HL-60 (cell line): ENCODE measurements at regions not wholly inside any gene's neighbourhood (a gene's known extent, or its start where the extent isn't known, plus 50 kb on each side); places are given as distances from the start of the nearest gene placed in this dataset.

ENCODE experiments used
- DNase-seq, 2 experiments: peaks; one replicate each; pipeline ENCODE4 v3.0.0-alpha.2; 2010 to 2020; ENCODE audit warnings: low read depth in 1 of 2, low spot score in 1 of 2
- H3K27ac ChIP-seq: fragments of 250-450 bp; sonication (Bioruptor Pico); replicated peaks from 2 replicates; pipeline ENCODE4 v1.5.1; 2020; ENCODE audit warnings: mild to moderate bottlenecking, moderate library complexity
- H3K27me3 ChIP-seq: fragments of 250-450 bp; sonication (Bioruptor Pico); 2 replicates; pipeline ENCODE4 v1.5.1; 2021; ENCODE audit warnings: mild to moderate bottlenecking, moderate library complexity; ENCODE audit not compliant: insufficient read depth, poor library complexity, severe bottlenecking
- H3K4me3 ChIP-seq: replicated peaks from 2 replicates; pipeline ENCODE4 v1.5.1; 2011; ENCODE audit warnings: mild to moderate bottlenecking, control low read depth, low read length; ENCODE audit not compliant: insufficient read depth
- GABPA ChIP-seq: IDR thresholded peaks from 2 replicates; pipeline ENCODE4 v1.6.1; 2012; ENCODE audit warnings: low read depth
- POLR2AphosphoS5 ChIP-seq: IDR thresholded peaks from 2 replicates; pipeline ENCODE4 v1.6.1; 2012; ENCODE audit warnings: low read depth
- SPI1 ChIP-seq: IDR thresholded peaks from 2 replicates; pipeline ENCODE4 v1.6.1; 2012; ENCODE audit warnings: low read depth, mild to moderate bottlenecking, borderline replicate concordance
- TF ChIP-seq, protein P1 (sequence below): IDR thresholded peaks from 2 replicates; pipeline ENCODE4 v1.6.1; 2012; ENCODE audit warnings: low read depth; ENCODE audit not compliant: insufficient replicate concordance
- TF ChIP-seq, protein P2 (sequence below): IDR thresholded peaks from one replicate; pipeline ENCODE4 v1.5.1; 2011; ENCODE audit warnings: low read length, control low read depth, inconsistent platforms; ENCODE audit not compliant: insufficient read depth

DNA sequence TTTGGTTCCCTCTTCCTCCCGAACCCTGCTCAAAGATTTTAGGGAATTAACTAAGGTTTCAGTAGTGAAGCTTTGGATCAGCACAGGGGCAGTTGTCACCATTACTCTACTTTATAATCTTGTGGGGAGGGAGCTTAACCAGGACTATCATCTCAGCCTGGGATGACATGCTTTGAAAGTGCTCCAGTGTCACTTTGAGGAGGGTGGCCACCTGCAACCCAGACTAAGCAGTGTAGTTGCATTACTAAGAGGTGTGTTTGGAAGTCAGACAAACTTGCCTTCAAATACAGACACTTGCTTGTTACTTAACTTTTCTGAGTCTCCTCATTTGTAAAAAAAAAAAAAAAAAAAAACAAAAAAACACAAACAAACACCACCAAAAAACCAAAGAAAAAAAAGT, 340.3 kb upstream of the TBL1XR1 start:
- Histone ChIP-seq H3K27ac (no peak overlapping the region), H3K27me3 (no peaks in the 10 kb centered on the region), H3K4me3 (no peak overlapping the region)
- TF ChIP-seq POLR2AphosphoS5 (no peak), SPI1 (no peak), GABPA (no peak)
- TF ChIP-seq, protein P1, sequence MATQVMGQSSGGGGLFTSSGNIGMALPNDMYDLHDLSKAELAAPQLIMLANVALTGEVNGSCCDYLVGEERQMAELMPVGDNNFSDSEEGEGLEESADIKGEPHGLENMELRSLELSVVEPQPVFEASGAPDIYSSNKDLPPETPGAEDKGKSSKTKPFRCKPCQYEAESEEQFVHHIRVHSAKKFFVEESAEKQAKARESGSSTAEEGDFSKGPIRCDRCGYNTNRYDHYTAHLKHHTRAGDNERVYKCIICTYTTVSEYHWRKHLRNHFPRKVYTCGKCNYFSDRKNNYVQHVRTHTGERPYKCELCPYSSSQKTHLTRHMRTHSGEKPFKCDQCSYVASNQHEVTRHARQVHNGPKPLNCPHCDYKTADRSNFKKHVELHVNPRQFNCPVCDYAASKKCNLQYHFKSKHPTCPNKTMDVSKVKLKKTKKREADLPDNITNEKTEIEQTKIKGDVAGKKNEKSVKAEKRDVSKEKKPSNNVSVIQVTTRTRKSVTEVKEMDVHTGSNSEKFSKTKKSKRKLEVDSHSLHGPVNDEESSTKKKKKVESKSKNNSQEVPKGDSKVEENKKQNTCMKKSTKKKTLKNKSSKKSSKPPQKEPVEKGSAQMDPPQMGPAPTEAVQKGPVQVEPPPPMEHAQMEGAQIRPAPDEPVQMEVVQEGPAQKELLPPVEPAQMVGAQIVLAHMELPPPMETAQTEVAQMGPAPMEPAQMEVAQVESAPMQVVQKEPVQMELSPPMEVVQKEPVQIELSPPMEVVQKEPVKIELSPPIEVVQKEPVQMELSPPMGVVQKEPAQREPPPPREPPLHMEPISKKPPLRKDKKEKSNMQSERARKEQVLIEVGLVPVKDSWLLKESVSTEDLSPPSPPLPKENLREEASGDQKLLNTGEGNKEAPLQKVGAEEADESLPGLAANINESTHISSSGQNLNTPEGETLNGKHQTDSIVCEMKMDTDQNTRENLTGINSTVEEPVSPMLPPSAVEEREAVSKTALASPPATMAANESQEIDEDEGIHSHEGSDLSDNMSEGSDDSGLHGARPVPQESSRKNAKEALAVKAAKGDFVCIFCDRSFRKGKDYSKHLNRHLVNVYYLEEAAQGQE = no peak
- TF ChIP-seq, protein P2, sequence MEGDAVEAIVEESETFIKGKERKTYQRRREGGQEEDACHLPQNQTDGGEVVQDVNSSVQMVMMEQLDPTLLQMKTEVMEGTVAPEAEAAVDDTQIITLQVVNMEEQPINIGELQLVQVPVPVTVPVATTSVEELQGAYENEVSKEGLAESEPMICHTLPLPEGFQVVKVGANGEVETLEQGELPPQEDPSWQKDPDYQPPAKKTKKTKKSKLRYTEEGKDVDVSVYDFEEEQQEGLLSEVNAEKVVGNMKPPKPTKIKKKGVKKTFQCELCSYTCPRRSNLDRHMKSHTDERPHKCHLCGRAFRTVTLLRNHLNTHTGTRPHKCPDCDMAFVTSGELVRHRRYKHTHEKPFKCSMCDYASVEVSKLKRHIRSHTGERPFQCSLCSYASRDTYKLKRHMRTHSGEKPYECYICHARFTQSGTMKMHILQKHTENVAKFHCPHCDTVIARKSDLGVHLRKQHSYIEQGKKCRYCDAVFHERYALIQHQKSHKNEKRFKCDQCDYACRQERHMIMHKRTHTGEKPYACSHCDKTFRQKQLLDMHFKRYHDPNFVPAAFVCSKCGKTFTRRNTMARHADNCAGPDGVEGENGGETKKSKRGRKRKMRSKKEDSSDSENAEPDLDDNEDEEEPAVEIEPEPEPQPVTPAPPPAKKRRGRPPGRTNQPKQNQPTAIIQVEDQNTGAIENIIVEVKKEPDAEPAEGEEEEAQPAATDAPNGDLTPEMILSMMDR = no peak
- no peak for DNase-seq

DNA sequence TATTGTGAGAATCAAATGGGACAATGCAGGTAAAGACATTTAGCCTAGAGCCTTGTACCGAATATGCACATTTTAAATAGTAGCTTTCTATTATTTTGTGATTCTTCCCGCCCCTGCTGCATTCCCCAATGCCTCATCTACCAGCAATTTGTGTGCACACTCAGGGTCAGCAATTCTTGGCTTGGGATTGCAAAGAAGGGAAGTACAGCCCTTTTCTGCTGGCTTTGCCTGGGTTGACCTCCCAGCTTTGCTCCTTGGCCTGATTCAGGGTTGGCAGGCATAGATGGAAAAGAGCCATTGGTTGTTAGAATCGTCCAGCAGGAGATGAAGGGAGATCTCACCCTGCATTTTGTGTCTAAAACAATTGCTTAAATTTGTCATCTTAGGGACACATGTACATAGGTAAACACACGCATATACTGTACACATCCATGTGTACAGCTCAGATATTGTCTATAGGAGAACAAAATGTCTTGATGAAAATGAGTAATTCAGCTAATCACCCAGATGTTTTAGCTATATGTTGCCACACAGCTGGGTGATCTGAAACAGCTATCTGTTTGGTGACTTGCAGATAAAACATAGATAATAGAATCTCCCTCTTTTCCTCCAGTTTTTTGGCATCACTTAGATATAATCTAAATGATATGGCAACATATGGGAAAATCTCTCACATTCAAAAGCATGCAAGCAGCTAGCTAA, 340.9 kb upstream of the TBL1XR1 start:
- Histone ChIP-seq H3K4me3 (no peak overlapping the region), H3K27me3 (no peaks in the 10 kb centered on the region), H3K27ac (peak overlapping the region; percentile 37)
- no peak for DNase-seq
- TF ChIP-seq SPI1 (no peak), POLR2AphosphoS5 (no peak), GABPA (no peak)
- TF ChIP-seq, protein P2 = no peak
- TF ChIP-seq, protein P1 = no peak

- DNase-seq = peak in 1 of 2 experiments; percentile 25
- peak overlapping the region; percentile 37 for H3K27ac ChIP-seq
- TF ChIP-seq POLR2AphosphoS5 = no peak
- TF ChIP-seq SPI1 = peak; percentile 14; the same call in 1 of the 2 replicates
- H3K4me3 ChIP-seq = no peak overlapping the region
- no peaks in the 10 kb centered on the region for H3K27me3 ChIP-seq
Measured at GRCh38 chr3:177538750-177539730, 341.8 kb upstream of the TBL1XR1 start.

- TF ChIP-seq, protein P1 = no peak
- TF ChIP-seq SPI1 = no peak
- no peak for TF ChIP-seq POLR2AphosphoS5
- no peak for TF ChIP-seq GABPA
- TF ChIP-seq, protein P2 = no peak
- H3K4me3 ChIP-seq = no peak overlapping the region
- no peak for DNase-seq
- H3K27me3 ChIP-seq = no peaks in the 10 kb centered on the region
- H3K27ac ChIP-seq = no peak overlapping the region
Measured at GRCh38 chr3:177541541-177541940, 344.3 kb upstream of the TBL1XR1 start.
